ENCODE measurements at regions not wholly inside any gene's neighbourhood (a gene's known extent, or its start where the extent isn't known, plus 50 kb on each side); places are given as distances from the start of the nearest gene placed in this dataset.

DNA sequence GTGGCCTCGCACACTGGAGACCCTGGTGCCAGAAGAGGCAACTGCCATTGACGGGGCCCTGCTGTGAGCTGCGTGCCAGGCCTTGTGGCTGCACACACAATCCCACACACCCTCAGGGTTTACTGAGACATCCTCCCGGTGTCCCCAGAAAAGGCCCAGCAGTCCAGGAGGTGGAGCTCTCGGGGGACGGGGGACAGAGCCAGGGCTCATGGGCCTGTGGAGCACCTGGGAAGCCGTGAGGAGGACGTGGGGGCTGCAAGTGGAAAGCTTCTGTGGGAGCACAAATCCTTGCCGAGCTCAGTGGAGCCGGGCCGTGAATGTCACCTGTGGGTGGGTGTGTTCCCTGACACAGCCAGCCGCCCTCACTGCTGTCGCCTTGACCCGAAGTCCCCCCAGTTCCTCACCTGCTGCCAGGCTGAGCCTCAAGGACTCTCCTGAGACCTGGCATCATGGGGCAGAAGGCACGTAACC, 609.7 kb downstream of the TBC1D22A start:
- Histone ChIP-seq H3K4me1 (ENCODE audit: insufficient read depth) (no peaks in the 10 kb centered on the region), H3K36me3 (ENCODE audit: insufficient read depth) (no peaks in the 10 kb centered on the region), H3K27me3 (ENCODE audit: insufficient read depth) (no peaks in the 10 kb centered on the region), H3K4me3 (no peak overlapping the region), H3K9me2 (ENCODE audit: insufficient read depth) (no peaks in the 10 kb centered on the region), H4K20me1 (replicated peaks; ENCODE audit: insufficient read depth) (no peaks in the 10 kb centered on the region), H2AFZ (no peak overlapping the region), H3K4me2 (no peak overlapping the region), H3K27ac (ENCODE audit: low read depth) (no peak overlapping the region), H3F3A (replicated peaks; ENCODE audit: low read depth) (no peaks in the 10 kb centered on the region), H3K79me2 (replicated peaks; ENCODE audit: insufficient read depth) (no peaks in the 10 kb centered on the region)
- TF ChIP-seq STAT1 (IDR thresholded peaks at IDR 0.05; ENCODE audit: unreplicated experiment) (no peak), ZNF331 (CRISPR knock-in tag; IDR thresholded peaks at IDR 0.05; ENCODE audit: low read depth) (no peak), CREB1 (CRISPR knock-in tag; IDR thresholded peaks at IDR 0.05; ENCODE audit: low read depth) (no peak), REST (IDR thresholded peaks at IDR 0.05; ENCODE audit: unreplicated experiment) (no peak), NANOG (IDR thresholded peaks at IDR 0.05; ENCODE audit: borderline replicate concordance) (no peak), EZH2phosphoT487 (IDR thresholded peaks at IDR 0.05; ENCODE audit: unreplicated experiment) (no peak), ZNF114 (CRISPR knock-in tag; IDR thresholded peaks at IDR 0.05) (no peak), EZH2 (IDR thresholded peaks at IDR 0.05; ENCODE audit: low read depth, unreplicated experiment) (no peak), POLR2AphosphoS5 (IDR thresholded peaks at IDR 0.05; ENCODE audit: low read depth) (no peak), JUNB (IDR thresholded peaks at IDR 0.05; ENCODE audit: unreplicated experiment) (no peak), ZNF462 (CRISPR knock-in tag; IDR thresholded peaks at IDR 0.05) (no peak)
- TF ChIP-seq, protein P1, sequence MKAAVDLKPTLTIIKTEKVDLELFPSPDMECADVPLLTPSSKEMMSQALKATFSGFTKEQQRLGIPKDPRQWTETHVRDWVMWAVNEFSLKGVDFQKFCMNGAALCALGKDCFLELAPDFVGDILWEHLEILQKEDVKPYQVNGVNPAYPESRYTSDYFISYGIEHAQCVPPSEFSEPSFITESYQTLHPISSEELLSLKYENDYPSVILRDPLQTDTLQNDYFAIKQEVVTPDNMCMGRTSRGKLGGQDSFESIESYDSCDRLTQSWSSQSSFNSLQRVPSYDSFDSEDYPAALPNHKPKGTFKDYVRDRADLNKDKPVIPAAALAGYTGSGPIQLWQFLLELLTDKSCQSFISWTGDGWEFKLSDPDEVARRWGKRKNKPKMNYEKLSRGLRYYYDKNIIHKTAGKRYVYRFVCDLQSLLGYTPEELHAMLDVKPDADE (IDR thresholded peaks at IDR 0.05): no peak
- TF ChIP-seq, protein P2, sequence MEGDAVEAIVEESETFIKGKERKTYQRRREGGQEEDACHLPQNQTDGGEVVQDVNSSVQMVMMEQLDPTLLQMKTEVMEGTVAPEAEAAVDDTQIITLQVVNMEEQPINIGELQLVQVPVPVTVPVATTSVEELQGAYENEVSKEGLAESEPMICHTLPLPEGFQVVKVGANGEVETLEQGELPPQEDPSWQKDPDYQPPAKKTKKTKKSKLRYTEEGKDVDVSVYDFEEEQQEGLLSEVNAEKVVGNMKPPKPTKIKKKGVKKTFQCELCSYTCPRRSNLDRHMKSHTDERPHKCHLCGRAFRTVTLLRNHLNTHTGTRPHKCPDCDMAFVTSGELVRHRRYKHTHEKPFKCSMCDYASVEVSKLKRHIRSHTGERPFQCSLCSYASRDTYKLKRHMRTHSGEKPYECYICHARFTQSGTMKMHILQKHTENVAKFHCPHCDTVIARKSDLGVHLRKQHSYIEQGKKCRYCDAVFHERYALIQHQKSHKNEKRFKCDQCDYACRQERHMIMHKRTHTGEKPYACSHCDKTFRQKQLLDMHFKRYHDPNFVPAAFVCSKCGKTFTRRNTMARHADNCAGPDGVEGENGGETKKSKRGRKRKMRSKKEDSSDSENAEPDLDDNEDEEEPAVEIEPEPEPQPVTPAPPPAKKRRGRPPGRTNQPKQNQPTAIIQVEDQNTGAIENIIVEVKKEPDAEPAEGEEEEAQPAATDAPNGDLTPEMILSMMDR (conservative IDR thresholded peaks at IDR 0.05; ENCODE audit: low read depth in 2 of 2): no peak
- no peak overlapping the region for H3K27ac Mint-ChIP-seq
- peaks cover 9% of the 10 kb centered on the region for H3K27me3 Mint-ChIP-seq (ENCODE audit: insufficient read depth, low read depth, poor library complexity)
- H3K4me3 Mint-ChIP-seq: no peak overlapping the region
- H3K36me3 Mint-ChIP-seq (ENCODE audit: low read depth): peaks cover 50% of the 10 kb centered on the region
- DNase-seq (ENCODE audit: low spot score) (no peak), ATAC-seq (no peak)
- H3K9me3 Mint-ChIP-seq: peaks cover 100% of the 10 kb centered on the region
- no peaks in the 10 kb centered on the region; the same call in 2 of the 3 replicates for H3K4me1 Mint-ChIP-seq

Measured in GM23338 (cell line).